PC-3 (cell line): ENCODE measurements at regions not wholly inside any gene's neighbourhood (a gene's known extent, or its start where the extent isn't known, plus 50 kb on each side); places are given as distances from the start of the nearest gene placed in this dataset.

Source experiments
- ATAC-seq: fragments of 200-7000 bp; cut with Tn5 transposase; 2 replicates; pipeline ENCODE4 v1.9.1; 2020; ENCODE audit warnings: mild to moderate bottlenecking, moderate library complexity
- BruUV-seq: library from RNA; stranded (reverse); fragments of 400-500 nt; replicated peaks from 2 replicates; lab custom pipeline; 2021; lab: Mats Ljungman, UMichigan
- CTCF ChIA-PET: fragments of 300-600 bp; sonication (Branson Sonifier 250); formaldehyde crosslinking; loops from one replicate; lab custom pipeline; 2022; ENCODE audit warnings: antibody characterized with exemption; lab: Charles Lee
- POLR2A ChIA-PET: fragments of 300-600 bp; sonication (Branson Sonifier 250); formaldehyde crosslinking; loops from one replicate; lab custom pipeline; 2022; ENCODE audit warnings: antibody characterized with exemption; ENCODE audit not compliant: unreplicated experiment; lab: Charles Lee
- DNase-seq: peaks from one replicate; pipeline ENCODE4 v3.0.0-alpha.2; 2015
- H2AFZ ChIP-seq: fragments of 300-600 bp; sonication (generic); 2 replicates; pipeline ENCODE4 v1.6.0; 2016; ENCODE audit warnings: antibody characterized with exemption, low read length
- H3F3A ChIP-seq: fragments of 300-600 bp; sonication (generic); one replicate; pipeline ENCODE4 v1.6.0; 2017; ENCODE audit warnings: antibody characterized with exemption, low read length, control low read depth, mild to moderate bottlenecking; ENCODE audit not compliant: unreplicated experiment
- H3K27ac ChIP-seq: fragments of 300-600 bp; sonication (generic); 2 replicates; pipeline ENCODE4 v1.5.1; 2016; ENCODE audit warnings: mild to moderate bottlenecking, low read length
- H3K27me3 ChIP-seq: fragments of 300-600 bp; sonication (generic); 2 replicates; pipeline ENCODE4 v1.6.1; 2016; ENCODE audit warnings: low read length, mixed read lengths
- H3K36me3 ChIP-seq: fragments of 300-600 bp; sonication (generic); 2 replicates; pipeline ENCODE4 v1.6.1; 2016; ENCODE audit warnings: low read depth, mixed run types, low read length, mixed read lengths
- H3K4me1 ChIP-seq: fragments of 300-600 bp; sonication (generic); 2 replicates; pipeline ENCODE4 v1.5.1; 2016; ENCODE audit warnings: low read length; ENCODE audit not compliant: insufficient read depth
- H3K4me2 ChIP-seq: fragments of 300-600 bp; sonication (generic); 2 replicates; pipeline ENCODE4 v1.6.0; 2016; ENCODE audit warnings: low read length
- H3K4me3 ChIP-seq: fragments of 300-600 bp; sonication (generic); 2 replicates; pipeline ENCODE4 v1.5.1; 2016; ENCODE audit warnings: mild to moderate bottlenecking, low read length, mixed read lengths
- H3K79me2 ChIP-seq: fragments of 300-600 bp; sonication (generic); 2 replicates; pipeline ENCODE4 v1.6.1; 2017; ENCODE audit warnings: low read length, mixed read lengths
- H3K9ac ChIP-seq: fragments of 300-600 bp; sonication (generic); 2 replicates; pipeline ENCODE4 v1.6.0; 2016; ENCODE audit warnings: mild to moderate bottlenecking, low read length
- H3K9me2 ChIP-seq: fragments of 300-600 bp; sonication (generic); replicated peaks from 2 replicates; pipeline ENCODE4 v1.6.1; 2016; ENCODE audit warnings: mixed run types, low read length, mixed read lengths
- H3K9me3 ChIP-seq: fragments of 300-600 bp; sonication (generic); 2 replicates; pipeline ENCODE4 v1.6.1; 2016; ENCODE audit warnings: low read length, mixed read lengths
- H4K20me1 ChIP-seq: fragments of 300-600 bp; sonication (generic); 2 replicates; pipeline ENCODE4 v1.6.1; 2016; ENCODE audit warnings: low read length, mixed read lengths
- CTCF ChIP-seq: fragments of 300-600 bp; sonication (generic); conservative IDR thresholded peaks from 2 replicates; pipeline ENCODE4 v1.5.1; 2017; ENCODE audit warnings: antibody characterized with exemption, low read depth, mild to moderate bottlenecking, low read length
- EZH2 ChIP-seq: fragments of 300-600 bp; sonication (generic); IDR thresholded peaks from one replicate; pipeline ENCODE4 v1.6.1; 2017; ENCODE audit warnings: antibody characterized with exemption, mild to moderate bottlenecking, low read length; ENCODE audit not compliant: unreplicated experiment
- EZH2phosphoT487 ChIP-seq: fragments of 300-600 bp; sonication (generic); IDR thresholded peaks from 2 replicates; pipeline ENCODE4 v1.6.1; 2018; ENCODE audit warnings: mild to moderate bottlenecking, antibody characterized with exemption, low read length, borderline replicate concordance
- intact Hi-C: fragments of 100-400 bp; cut with micrococcal nuclease; formaldehyde crosslinking; loops from 2 replicates; pipeline ENCODE4 v1.9.0; 2023

DNA sequence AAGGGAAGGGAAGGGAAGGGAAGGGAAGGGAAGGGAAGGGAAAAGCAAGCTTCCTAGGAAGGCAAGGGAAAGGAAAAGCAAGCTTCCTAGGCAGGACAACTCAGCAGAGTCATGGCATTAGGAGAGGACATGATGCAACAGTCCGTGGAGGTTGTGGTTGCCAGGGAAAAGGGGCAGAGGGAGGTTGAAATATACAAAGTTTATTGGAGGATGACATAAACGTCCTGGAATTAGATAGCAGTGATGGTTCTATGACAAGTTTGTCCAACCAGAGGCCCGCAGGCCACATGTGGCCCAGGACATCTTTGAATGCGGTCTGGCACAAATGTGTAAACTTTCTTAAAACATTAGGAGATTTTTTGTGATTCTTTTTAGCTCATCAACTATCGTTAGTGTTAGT, 59.8 kb upstream of the OPN4 start:
- no peak overlapping the region for H3K27ac ChIP-seq
- no peaks in the 10 kb centered on the region for H3K27me3 ChIP-seq
- intact Hi-C loops, result loop anchor here (10.0 kb wide), 1 partner anchor 90 kb away; no protein-coding TSS in a partner anchor
- H3K9me3 ChIP-seq, result no peaks in the 10 kb centered on the region
- TF ChIP-seq EZH2, result no peak
- no peak for TF ChIP-seq EZH2phosphoT487
- no peak for TF ChIP-seq CTCF
- peaks cover 10% of the 10 kb centered on the region for H3K4me1 ChIP-seq
- ChIA-PET POLR2A (no interaction called here), CTCF (interaction anchor here (0.6 kb wide), 1 partner anchor 133 kb away, joined by 4 read pairs; no protein-coding TSS in a partner anchor)
- H2AFZ ChIP-seq, result 0 out of 2 replicates have a peak overlapping the region, but pooled peaks have one; percentile 16
- H3K4me3 ChIP-seq, result no peak overlapping the region
- H4K20me1 ChIP-seq, result no peaks in the 10 kb centered on the region
- DNase-seq, result peak; percentile 77
- H3K36me3 ChIP-seq, result no peaks in the 10 kb centered on the region
- no peak overlapping the region for H3K4me2 ChIP-seq
- ATAC-seq, result peak; percentile 72
- no peak overlapping the region for H3K9ac ChIP-seq
- no peaks in the 10 kb centered on the region for H3K79me2 ChIP-seq
- H3K9me2 ChIP-seq, result no peaks in the 10 kb centered on the region
- no TSS peak for BruUV-seq
- no peaks in the 10 kb centered on the region for H3F3A ChIP-seq

DNA sequence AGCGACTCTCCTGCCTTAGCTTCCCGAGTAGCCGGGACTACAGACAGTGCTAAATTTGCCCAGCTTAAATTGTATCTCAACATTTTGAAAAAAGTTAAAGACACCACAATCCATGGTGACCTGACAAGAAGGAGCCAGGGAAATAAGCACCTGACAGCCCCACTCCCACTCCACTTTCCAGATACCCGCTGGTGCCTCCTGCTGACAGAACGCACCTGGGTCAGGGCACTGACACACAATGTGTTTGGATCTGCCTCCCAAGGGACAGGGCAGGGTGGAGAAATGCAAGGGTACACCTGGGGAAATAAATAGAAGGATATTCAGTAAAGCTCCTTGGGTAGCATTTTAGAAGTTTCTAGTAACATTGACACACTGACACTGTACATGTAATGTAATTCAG, 58.9 kb upstream of the OPN4 start:
- Histone ChIP-seq H3K9me2 (no peaks in the 10 kb centered on the region), H4K20me1 (no peaks in the 10 kb centered on the region), H3K4me3 (no peak overlapping the region), H3K79me2 (no peaks in the 10 kb centered on the region), H2AFZ (no peak overlapping the region), H3K27ac (no peak overlapping the region), H3F3A (no peaks in the 10 kb centered on the region), H3K27me3 (no peaks in the 10 kb centered on the region), H3K4me2 (no peak overlapping the region), H3K36me3 (no peaks in the 10 kb centered on the region), H3K9ac (no peak overlapping the region), H3K9me3 (no peaks in the 10 kb centered on the region), H3K4me1 (peaks cover 10% of the 10 kb centered on the region)
- ATAC-seq (no peak), DNase-seq (no peak)
- ChIA-PET POLR2A (no interaction called here), CTCF (no interaction called here)
- intact Hi-C loops, result loop anchor here (10.0 kb wide), 1 partner anchor 89 kb away; no protein-coding TSS in a partner anchor
- BruUV-seq, result no TSS peak
- TF ChIP-seq CTCF (no peak), EZH2 (no peak), EZH2phosphoT487 (no peak)

DNA sequence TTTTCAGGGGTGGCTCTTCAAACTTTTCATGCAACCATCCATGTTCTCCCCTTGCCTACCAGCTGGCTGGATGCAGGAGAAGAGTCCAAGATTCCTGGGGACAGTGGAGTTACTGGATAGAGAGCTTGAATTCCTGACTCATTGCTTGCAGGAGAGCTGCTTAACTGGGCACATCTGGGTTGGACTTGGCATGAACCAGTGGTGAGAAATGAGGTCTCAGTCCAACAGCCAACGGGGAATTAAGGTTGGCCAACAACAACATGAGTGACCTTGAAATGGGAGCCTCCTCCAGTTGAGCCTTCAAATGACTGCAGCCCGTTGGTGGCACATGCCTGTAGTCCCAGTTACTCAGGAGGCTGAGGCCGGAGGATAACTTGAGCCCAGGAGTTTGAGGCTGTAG, 58.1 kb upstream of the OPN4 start:
- H3K9me2 ChIP-seq, result no peaks in the 10 kb centered on the region
- H3K4me2 ChIP-seq, result no peak overlapping the region
- H3K9me3 ChIP-seq, result no peaks in the 10 kb centered on the region
- ATAC-seq (no peak), DNase-seq (no peak)
- H3K27me3 ChIP-seq, result no peaks in the 10 kb centered on the region
- CTCF ChIA-PET, result no interaction called here
- no TSS peak for BruUV-seq
- no peaks in the 10 kb centered on the region for H3F3A ChIP-seq
- H2AFZ ChIP-seq, result no peak overlapping the region
- H4K20me1 ChIP-seq, result no peaks in the 10 kb centered on the region
- no peak for TF ChIP-seq EZH2
- TF ChIP-seq EZH2phosphoT487, result no peak
- no peak for TF ChIP-seq CTCF
- no peaks in the 10 kb centered on the region for H3K79me2 ChIP-seq
- no peaks in the 10 kb centered on the region for H3K36me3 ChIP-seq
- no peak overlapping the region for H3K4me3 ChIP-seq
- no peak overlapping the region for H3K9ac ChIP-seq
- intact Hi-C loops, result loop anchor here (10.0 kb wide), 1 partner anchor 89 kb away; no protein-coding TSS in a partner anchor
- peaks cover 10% of the 10 kb centered on the region for H3K4me1 ChIP-seq
- no peak overlapping the region for H3K27ac ChIP-seq
- POLR2A ChIA-PET, result no interaction called here
